ENCODE measurements at regions not wholly inside any gene's neighbourhood (a gene's known extent, or its start where the extent isn't known, plus 50 kb on each side); places are given as distances from the start of the nearest gene placed in this dataset.

DNA sequence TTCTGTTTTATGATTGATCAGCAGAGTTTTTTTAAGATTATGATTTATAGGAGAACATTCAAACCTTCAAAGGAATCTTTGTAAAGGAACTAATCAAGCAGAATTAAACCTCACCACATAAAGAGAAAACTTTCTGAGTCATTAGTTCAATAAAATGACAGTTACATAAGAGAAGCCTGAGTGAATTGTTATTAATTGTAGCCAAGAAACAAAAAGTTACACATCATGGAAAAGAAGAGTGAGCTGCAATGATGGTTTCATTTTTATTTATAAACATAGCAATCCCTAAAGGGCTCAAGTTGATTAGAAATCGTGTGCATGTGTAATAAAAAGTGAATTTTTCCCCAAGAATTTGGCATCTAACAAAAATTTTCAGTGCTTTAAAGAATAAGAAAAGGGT lies 731.4 kb downstream of the LTN1 start:
- DNase-seq, result no peak

- no peak for DNase-seq
These were observed 735.4 kb downstream of the LTN1 start for GRCh38 chr21:28257276-28257675.

DNA sequence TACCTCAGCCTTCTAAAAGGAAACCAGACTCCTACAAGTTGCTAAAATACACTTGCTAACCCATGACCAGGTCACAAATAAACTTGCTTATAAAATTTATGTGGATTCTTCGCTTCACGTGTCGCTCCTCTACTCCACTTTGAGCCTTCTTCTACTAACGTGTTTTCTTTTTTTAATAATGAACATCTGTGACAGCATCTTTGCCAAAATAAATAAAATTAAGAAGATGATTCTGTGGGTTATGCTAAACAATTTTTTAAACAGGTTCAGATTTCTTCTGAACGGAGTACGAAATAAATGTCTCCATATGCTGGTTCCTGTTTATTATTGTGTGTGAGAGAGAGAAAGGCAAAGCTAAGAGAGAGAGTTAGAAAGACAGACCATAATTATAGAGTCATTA lies 735.8 kb downstream of the LTN1 start:
- no peak for DNase-seq

DNA sequence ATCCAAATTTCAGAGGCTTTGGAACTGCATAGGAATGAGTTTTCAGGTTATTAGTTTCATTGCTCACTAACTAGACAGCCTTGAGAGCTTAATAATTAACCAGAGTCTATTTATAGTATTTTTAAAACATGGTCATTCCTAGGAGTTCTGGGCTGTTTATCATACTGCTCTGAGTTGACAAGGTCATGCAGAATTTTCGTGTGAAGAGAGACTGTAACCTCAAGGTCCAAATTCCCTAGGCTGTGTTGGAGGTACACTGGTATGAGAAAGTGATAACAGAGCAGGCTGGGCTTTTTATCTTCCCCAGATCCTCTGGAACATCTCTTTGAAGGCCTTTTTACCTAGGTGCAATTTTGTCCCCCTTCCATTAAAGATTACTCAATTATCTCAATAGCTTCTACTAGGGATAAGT lies 736.3 kb downstream of the LTN1 start:
- no peak for DNase-seq

- DNase-seq, result no peak
These were observed 738.7 kb downstream of the LTN1 start for GRCh38 chr21:28253961-28254360.

DNA sequence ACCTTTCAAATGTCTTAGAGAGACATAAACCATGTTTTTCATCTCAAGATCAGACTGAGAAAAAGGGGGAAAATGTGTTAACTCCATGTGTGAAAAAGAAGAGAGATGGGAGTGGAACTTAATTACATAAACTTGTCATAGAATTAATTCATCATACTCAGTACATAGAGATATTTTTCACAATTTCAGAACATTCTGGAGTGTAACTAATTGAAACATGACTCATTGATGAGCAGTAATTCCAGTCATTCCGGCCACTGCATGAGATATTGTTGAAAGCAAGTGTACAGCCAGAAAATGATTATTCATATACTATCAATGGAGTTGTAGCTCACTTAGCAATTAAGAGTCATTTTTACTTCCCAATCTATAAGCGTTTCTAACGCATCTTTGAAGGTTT lies 739.3 kb downstream of the LTN1 start:
- no peak for DNase-seq

GRCh38 chr21:28252928-28253327 lies 739.7 kb downstream of the LTN1 start:
- no peak for DNase-seq

DNA sequence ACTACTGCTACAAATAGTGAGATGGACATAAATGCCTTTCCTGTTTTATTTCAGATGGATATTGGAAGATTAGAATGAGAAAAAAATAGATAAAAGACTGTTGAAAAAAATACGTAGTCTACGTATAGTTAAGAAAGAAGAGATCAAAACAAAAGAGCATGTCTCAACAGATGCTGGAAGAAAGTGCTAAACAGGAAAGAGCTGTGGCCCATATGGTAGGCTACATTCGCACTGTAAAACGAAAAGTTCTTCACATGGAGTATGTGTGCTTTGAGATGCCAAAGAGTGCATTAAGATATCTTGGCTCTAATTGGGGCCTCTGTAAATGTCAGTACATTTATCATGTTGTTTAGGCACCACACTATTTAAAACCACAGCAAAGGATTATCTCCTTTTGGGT lies 741.7 kb downstream of the LTN1 start:
- DNase-seq, result no peak

DNA sequence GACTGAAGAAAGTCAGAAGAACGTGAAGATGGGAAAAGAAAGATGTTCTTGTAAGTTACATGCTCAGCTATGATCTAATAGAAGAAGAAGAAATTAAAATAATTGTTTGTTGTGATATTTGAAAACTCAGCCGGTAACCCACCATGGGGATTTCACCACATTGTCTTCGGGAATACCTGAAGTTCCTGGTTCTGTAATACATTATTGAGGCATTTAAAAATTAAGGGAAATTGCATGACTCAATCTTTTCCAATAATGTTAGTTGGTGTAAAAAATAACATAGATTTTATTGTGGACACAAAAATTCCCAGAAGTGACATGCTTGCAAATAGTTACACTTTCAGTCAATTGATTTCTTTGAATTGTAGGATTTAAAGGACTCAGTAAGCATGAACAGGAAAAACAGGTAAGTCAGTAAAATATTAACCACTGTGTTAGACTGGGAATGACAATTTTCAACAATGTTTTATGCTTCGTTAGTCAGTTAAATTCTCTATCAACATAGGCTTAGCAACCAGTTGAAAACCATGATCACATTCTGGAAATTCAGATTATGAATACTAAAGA lies 745.1 kb downstream of the LTN1 start:
- DNase-seq, result no peak

DNA sequence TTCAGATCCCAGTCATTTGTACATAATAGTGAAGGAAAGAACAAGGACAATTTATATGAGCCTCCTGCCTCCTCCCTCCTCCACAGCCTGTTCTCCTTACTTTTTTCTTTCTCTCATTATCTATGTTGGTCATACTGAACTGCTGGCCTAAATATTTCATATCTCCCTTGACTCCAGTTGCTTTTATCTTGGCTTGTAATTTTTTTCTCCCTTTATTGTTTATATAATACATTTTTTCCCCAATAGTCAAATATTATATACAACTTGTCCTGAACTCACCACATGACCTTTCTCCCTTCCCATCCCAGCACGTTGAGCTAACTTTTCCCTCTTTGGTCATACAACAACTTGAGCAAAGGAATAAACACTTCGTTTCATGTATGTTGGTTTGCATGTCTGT lies 752.1 kb downstream of the LTN1 start:
- no peak for DNase-seq

DNA sequence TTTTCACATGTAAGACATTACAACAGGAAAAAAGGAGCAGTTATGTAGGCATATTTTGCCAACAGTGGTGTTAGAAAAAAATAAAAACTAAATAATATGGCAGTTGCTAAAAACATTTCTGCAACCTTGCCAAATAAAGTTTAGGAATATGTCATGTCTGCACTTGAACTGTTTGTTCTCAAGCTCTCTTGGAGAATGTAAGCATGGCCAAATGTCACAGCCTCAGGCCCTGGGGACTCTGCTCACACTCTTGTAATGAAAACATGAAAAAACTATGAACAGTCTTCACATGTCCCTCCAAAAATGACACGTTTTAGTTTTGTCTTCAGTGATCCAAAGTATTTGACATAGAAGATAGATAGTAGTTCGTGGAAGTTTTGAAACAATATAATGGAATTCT lies 753.3 kb downstream of the LTN1 start:
- no peak for DNase-seq

DNA sequence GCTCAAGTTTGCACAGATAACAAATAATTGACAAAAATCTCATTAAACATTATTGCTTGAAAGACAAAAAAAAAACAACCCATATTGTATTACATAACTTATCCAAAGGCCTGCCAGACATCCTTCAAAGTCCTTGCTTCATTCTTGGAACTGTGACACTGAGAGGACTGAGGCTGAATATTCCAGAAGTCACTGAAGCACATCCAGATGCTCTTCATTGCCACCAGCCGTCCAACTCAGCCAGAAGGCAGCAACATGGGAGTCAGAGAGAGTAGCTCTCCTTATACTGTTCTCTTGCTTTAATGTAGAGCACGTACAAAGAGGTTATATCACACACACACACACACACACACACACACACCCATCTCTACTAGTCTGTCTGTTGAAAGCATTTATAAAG lies 755.0 kb downstream of the LTN1 start:
- DNase-seq, result no peak

DNA sequence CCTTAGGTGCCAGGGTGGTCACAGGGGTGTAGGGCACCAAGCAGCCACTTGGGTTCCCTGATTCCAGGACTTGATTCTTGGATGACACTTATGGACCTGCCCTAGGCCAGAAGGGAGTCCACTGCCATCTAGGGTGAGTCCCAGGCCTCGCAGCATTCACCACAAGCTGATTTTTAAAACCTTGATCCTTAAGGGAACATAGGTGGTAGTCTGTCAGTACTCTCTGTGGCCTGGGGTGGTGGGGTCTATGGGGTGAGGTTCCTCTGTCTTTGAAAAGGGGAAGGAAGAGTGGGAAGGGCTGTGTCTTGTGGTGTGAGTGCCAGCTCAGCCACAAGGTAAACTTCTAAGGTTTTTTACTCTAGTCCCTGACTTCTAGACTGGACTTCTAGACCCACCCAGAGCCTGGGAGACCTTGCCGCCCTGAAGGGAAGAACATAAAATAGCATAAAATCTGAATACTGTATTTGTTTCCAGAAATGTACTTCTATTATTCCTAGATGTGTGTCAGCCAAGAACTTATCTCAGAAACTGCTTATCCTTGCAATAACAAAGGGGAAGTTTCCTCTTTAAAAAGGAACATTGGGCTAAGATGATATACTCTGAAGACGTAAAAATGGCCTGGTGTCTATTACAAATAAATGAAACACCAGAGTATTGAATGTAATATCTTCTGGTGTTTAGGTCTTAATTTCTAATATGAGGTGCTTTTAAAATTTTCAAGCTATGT lies 757.3 kb downstream of the LTN1 start:
- DNase-seq, result no peak

DNA sequence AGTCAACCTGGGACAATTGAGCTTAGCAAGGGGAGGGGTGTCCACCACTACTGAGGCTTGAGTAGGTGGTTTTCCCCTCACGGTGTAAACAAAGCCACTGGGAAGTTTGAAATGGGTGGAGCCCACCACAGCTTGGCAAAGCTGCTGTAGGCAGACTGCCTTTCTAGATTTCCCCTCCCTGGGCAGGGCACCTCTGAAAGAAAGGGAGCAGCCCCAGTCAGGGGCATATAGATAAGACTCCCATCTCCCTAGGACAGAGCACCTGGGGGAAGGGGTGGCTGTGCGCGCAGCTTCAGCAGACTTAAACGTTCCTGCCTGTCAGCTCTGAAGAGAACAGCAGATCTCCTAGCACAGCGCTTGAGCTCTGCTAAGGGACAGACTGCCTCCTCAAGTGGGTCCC lies 758.4 kb downstream of the LTN1 start:
- DNase-seq, result no peak

DNA sequence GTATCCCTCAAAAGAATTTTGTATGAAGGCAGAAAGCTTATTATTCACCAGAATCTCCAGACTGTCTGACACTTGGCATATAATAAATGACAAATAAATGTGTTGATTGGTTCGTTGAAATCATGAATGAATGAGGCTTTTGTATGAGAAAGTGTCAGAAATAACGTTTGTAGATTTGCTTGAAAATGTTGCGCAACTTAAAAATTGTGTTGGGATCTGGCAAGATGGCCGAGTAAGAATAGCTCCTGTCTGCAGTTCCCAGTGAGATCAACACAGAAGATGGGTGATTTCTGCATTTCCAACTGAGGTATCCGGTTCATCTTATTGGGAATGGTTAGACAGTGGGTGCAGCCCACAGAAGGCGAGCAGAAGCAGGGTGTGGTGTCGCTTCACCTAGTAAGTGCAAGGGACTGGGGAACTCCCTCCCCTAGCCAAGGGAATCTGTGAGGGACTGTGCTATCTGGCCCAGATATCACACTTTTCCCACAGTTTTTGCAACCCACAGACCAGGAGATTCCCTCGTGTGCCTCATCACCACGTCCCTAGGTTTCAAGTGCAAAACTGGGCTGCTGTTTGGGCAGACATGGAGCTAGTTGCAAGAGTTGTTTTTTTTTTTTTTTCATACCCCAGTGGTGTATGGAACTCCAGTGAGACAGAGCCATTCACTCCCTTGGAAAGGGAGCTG lies 759.0 kb downstream of the LTN1 start:
- DNase-seq, result no peak

DNA sequence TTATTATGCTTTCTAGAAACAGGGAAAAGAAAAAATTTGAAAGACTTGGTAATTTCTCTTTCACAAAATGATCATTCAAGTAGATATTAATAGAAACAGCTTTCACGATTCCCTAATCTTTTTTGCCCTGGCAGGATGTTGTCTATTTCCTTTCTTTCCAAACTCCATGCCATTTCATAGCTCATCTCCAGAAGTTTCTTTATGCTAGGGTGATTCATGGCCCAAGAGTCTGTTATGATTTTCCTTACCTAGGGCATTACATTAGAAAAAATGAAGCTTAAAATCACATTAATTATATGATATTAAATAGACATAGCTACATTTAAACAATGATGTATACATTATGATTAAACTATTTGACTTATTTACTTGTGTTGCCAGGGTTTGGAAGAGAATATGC lies 762.1 kb downstream of the LTN1 start:
- no peak for DNase-seq

GRCh38 chr21:28229814-28230213 lies 762.9 kb downstream of the LTN1 start:
- DNase-seq, result no peak

GRCh38 chr21:28228636-28228995 lies 764.1 kb downstream of the LTN1 start:
- no peak for DNase-seq

DNA sequence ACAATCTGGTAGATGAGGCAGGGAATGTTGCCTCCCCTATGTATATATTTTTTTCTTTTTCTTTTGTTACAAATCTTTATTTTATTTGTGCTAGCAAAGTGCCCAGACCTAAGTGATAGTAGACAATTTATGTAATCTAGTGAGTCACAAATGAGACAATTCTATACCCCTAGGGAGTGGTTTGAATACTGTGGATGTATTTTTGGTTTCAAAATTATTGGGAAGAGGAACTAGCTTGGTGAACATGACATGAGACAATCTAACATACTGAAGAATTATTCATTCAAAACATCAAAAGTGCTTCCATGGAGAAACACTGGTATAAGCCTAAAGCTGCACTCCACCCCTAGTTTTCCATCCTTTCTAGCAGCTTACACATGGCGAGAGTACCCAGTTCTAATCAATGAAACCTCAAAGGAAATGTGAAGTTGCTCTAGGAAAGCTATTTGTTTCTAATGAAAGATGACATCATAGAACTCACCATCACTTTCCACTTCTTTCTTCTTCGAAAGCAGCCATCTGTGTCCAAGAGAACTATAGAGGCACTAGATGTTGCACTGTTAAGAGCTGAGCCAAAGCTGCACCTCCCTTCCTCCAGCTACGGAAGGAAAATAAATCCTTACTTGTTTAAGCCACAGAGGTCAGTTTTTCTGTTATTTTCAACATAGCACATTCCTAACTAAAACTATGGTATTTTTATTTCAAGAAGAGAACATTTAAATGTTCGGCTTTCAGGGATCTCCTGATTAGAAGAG lies 764.6 kb downstream of the LTN1 start:
- DNase-seq, result no peak

DNA sequence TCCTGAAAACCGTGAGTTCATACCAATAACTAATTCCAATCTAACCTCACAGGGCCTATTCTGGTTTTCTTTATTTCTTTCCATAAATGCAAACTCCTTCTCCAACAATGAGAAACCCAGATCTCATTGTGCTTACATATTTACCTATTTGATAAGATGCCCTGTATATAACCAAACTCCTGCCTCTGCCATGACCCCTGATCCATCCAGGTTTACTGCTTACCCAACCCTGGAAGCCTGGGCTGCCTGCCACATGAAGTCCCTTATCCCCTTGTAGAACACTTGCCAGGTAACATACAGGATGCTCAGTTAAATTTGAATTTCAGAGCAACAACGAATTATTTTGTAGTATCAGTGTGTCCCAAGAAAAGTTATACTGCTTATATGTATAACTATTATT lies 766.1 kb downstream of the LTN1 start:
- DNase-seq, result no peak

DNA sequence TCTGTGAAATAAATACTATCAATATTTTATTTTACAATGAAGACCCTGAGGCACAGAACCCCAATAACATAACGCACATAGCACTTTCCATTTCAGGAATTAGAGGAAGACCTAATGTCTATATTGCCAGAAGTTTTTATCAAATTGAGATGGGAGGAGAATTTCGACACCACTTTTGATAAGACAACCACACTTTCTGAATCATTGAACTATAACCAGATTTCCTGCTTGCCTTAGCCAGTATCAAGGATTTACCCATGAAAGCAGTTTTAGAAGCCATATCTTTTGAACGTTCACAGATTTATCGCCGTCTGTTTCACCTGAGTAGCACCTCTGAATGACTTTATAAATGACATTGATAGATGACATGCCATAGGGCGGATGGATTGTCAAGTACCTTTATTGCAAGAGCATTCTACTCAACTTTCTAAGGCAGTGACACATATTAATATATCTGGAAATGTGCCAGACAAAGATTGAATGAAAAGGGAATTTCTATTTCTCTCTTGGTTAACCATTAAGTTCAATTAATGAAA lies 768.4 kb downstream of the LTN1 start:
- DNase-seq, result no peak

DNA sequence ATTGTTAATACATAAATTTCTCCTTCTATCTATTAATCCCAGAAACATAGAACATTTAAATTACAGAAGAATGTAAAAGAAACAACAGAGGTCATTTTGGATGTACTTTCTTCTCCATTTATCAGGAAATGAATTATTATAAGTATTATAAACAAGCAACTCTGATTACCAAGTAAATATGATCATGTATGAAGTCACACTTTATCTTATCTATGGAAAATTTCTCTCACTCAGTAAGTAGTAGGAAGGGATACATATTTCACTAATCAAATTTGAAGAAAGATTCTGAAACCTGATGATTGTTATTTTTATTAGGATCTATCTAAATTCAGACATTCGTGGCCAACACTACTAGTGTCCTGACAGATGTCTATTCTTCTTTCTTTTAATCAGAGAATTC lies 770.7 kb downstream of the LTN1 start:
- DNase-seq, result no peak

DNA sequence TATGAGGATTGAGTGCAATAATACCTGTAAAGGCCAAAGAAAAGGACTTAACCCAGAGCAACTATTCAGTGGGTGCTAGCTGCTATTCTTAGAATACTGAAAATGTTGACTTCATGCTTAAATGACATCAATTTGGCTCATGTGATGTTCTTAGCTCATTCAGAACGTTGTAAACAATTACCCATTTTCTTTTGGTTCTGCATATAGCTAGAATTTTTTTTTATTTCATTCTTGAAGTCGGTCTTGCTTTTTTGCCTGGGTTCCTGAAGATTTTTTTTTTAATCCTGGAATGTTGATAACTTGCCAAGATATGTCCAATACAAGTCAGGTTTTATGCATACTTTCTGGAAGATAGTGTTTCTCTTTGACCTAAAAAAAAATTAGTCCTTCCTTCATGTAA lies 772.0 kb downstream of the LTN1 start:
- no peak for DNase-seq

Measured in NK-92 treated with Interleukin-12 subunit alpha and Interleukin-12 subunit beta, amount 100 ng/mL, for 24 hours (cell line).